Hematopoietic multipotent progenitor cell treated with erythropoietin and hydrocortisone succinate and interleukin-3 and kit ligand, for 4 days (in vitro differentiated cells): ENCODE measurements at regions not wholly inside any gene's neighbourhood (a gene's known extent, or its start where the extent isn't known, plus 50 kb on each side); places are given as distances from the start of the nearest gene placed in this dataset.

ENCODE experiments used
- DNase-seq: peaks from one replicate; pipeline ENCODE4 v3.0.0-alpha.2; 2015

GRCh38 chrX:149992918-149993317 lies 54.6 kb upstream of the EOLA2 start:
- no peak for DNase-seq

GRCh38 chrX:149993989-149994388 lies 55.7 kb upstream of the EOLA2 start:
- no peak for DNase-seq

GRCh38 chrX:149996515-149996914 lies 58.2 kb upstream of the EOLA2 start:
- DNase-seq: no peak

- no peak for DNase-seq
These were observed 66.7 kb upstream of the EOLA2 start for GRCh38 chrX:150005027-150005426.

- no peak for DNase-seq
These were observed 69.1 kb upstream of the EOLA2 start for GRCh38 chrX:150007356-150007755.

GRCh38 chrX:150012647-150013381 lies 74.5 kb upstream of the EOLA2 start:
- DNase-seq: peak; percentile 10

GRCh38 chrX:150014525-150014924 lies 76.2 kb upstream of the EOLA2 start:
- no peak for DNase-seq

GRCh38 chrX:150017868-150018267 lies 79.6 kb upstream of the EOLA2 start:
- DNase-seq: no peak

GRCh38 chrX:150018931-150019361 lies 80.7 kb upstream of the EOLA2 start:
- peak; percentile 1 for DNase-seq

- DNase-seq: no peak
These were observed 90.4 kb upstream of the EOLA2 start for GRCh38 chrX:150028692-150029091.

GRCh38 chrX:150032742-150033141 lies 94.5 kb upstream of the EOLA2 start:
- peak; percentile 1 for DNase-seq

- no peak for DNase-seq
These were observed 96.5 kb upstream of the EOLA2 start for GRCh38 chrX:150034788-150035187.

GRCh38 chrX:150035531-150035930 lies 97.2 kb upstream of the EOLA2 start:
- no peak for DNase-seq

GRCh38 chrX:150036181-150036580 lies 97.9 kb upstream of the EOLA2 start:
- DNase-seq: no peak

- DNase-seq: no peak
These were observed 98.3 kb upstream of the EOLA2 start for GRCh38 chrX:150036641-150037040.

- DNase-seq: no peak
These were observed 98.8 kb upstream of the EOLA2 start for GRCh38 chrX:150037041-150037440.

GRCh38 chrX:150038315-150038714 lies 100.0 kb upstream of the EOLA2 start:
- no peak for DNase-seq

GRCh38 chrX:150038986-150039599 lies 100.8 kb upstream of the EOLA2 start:
- no peak for DNase-seq

GRCh38 chrX:150041208-150041607 lies 102.9 kb upstream of the EOLA2 start:
- DNase-seq: no peak

- DNase-seq: no peak
These were observed 106.3 kb upstream of the EOLA2 start for GRCh38 chrX:150044556-150044955.

GRCh38 chrX:150047818-150048217 lies 109.5 kb upstream of the EOLA2 start:
- DNase-seq: no peak

GRCh38 chrX:150049647-150050046 lies 111.4 kb upstream of the EOLA2 start:
- DNase-seq: no peak

GRCh38 chrX:150050387-150050786 lies 112.1 kb upstream of the EOLA2 start:
- no peak for DNase-seq

GRCh38 chrX:150051096-150051495 lies 112.8 kb upstream of the EOLA2 start:
- DNase-seq: no peak

- no peak for DNase-seq
These were observed 113.9 kb upstream of the EOLA2 start for GRCh38 chrX:150052226-150052625.
